Germinal center (tissue), 1 donor: ENCODE measurements at regions not wholly inside any gene's neighbourhood (a gene's known extent, or its start where the extent isn't known, plus 50 kb on each side); places are given as distances from the start of the nearest gene placed in this dataset.

Source experiments
- DNase-seq: peaks from one replicate; pipeline ENCODE4 v3.0.0; 2012; ENCODE audit warnings: mixed read lengths, low spot score

DNA sequence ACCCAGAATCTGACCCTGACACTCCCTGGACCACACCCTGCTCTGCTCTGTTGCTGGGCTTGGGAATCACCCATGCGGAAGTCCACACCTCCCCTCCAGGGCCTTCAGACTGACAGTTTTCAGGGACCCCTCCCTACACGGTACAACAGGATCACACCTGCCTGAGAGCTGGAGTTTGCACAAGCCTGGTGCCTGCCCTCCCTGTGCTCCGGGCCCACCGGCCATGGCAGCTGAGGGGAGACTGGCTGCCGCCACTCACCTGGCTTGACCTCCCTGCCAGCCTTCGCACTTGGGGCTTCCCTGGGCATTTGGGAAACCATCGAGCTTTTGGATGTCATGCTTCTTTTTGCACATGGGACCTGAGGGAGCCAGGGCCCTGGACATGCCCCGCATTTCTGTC, 95.9 kb upstream of the ANKRD34C start:
- DNase-seq = no peak

DNA sequence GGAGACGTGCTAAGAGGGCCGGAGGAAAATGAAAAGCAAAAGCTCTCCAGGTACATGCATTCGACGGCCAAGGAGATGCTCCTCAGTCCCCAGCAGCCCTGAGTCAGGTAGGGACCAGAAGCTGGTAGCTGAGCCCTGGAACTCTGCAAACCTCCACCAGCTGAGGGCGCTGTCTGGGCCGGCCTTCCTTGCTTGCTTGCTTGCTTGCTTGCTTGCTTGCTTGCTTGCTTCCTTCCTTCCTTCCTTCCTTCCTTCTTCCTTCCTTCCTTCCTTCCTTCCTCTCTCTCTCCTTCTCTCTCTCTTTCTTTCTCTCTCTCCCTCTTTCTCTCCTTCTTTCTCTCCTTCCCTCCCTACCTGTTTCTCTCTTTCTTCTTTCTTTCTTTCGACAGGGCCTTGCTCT, 94.6 kb upstream of the RASGRF1 start:
- no peak for DNase-seq

GRCh38 chr15:79184465-79184892, 93.9 kb upstream of the RASGRF1 start:
- DNase-seq = peak; percentile 83

DNA sequence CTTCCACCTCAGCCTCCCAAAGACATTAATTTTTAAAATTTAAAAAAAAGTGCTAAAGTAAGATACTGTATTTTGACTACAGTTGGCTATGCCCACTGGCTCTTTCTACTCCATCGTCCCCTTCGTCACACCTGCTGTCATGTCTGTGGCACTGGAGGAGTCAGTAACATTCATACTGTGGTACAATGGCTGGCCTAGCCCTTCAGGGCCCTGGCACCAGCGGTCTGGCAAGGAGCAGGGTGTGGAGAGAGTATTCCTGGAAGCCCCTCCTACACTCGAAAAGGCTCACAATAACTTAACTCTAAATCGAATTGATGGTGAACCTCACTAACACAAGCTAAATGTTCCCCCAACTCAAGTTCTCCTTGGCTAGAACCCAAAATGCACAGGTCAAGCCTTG, 89.7 kb upstream of the RASGRF1 start:
- DNase-seq = no peak

DNA sequence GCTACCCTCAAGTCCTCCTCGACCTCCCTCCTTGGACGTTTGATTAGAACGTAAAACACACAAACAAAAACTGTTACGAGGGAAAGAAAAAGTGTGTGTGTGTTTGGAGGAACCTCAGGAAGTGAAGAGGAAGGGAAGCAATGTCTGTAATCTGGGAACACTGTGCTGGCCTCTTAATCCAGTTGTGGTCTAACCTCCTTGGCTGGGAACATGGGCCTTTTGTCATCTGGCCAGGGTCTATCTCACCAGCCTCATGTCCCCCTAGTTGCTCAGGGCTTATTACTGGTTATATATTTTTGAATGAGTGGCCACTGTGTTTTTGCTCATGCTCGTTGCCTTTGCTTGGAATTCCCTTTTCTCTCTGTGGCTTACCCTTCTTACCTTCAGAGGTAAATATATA, 89.0 kb upstream of the RASGRF1 start:
- DNase-seq = no peak

DNA sequence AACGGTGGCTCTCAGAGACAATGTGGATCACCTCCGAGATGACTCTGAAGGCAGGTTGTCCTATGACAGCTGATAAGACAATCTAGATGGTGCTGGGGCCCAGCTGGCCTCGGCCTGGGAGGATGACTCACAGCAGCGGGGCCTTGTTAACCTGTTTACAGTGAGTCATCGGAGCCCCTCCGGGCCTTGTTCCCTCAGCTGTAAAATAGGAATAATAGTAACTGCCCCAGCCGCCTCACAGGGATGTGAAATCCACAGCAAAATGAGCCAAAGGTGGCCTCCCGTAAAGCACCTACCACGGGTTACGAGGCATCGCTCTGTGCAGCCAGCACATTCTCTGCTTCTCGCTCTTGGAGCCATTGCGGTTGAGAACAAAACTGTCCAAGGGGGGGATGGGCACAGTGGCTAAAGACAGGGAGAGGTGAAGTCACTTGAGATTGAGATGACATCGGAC, 88.6 kb upstream of the RASGRF1 start:
- DNase-seq = no peak

GRCh38 chr15:79178594-79178993, 88.0 kb upstream of the RASGRF1 start:
- DNase-seq = no peak

- DNase-seq = no peak
These were observed 85.6 kb upstream of the RASGRF1 start for GRCh38 chr15:79176151-79176550.

GRCh38 chr15:79172801-79173460, 82.4 kb upstream of the RASGRF1 start:
- DNase-seq = no peak

DNA sequence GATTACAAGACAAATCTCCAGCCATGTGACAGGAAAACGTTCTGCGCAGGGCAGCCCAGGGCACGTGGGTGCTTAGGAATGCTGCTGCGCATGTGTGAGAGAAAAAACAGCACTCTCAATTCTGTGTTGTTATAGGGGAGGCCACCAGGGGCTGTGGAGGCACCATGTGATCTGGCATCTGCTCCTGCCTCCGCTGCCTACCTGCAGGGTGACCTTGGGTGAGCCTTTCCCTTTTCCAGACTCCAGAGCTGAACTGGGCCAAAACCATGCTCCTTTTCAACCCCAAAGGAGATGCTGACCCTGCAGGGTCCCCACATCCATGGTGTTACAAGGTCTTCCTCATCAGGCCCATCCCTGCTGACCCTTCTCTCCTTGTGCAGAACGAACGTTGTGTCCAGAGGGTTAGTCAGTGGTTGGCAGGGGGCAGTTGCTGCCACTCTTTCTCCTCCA, 81.5 kb upstream of the RASGRF1 start:
- DNase-seq = no peak

- DNase-seq = no peak
These were observed 80.9 kb upstream of the RASGRF1 start for GRCh38 chr15:79171320-79172031.

GRCh38 chr15:79170256-79170664, 79.7 kb upstream of the RASGRF1 start:
- no peak for DNase-seq

- no peak for DNase-seq
These were observed 79.0 kb upstream of the RASGRF1 start for GRCh38 chr15:79169526-79170133.

DNA sequence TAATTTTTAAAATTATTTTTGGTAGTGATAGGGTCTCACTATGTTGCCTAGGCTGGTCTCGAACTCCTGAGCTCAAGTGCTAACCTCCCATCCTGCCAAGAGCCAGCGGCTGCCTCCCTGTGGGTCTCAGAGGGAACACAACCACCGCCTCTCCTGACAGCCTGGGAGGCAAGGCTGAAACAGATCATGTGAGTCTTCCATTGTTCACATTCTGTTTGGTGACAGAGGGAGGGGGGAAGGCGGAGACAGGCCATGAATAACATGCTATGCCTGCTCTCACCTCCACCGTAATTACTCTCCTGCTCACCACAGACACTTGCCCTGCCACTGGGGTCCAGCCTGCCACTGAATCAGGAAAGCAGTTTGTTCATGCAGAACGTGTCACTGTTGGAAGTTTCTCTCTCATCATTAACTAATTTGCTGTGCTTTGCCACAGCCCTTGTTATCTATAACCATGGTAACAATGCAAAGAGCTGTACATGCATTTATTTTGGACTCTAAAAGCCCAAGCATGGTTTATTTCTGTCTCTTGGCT, 78.4 kb upstream of the RASGRF1 start:
- no peak for DNase-seq

GRCh38 chr15:79167776-79168175, 77.2 kb upstream of the RASGRF1 start:
- DNase-seq = no peak

DNA sequence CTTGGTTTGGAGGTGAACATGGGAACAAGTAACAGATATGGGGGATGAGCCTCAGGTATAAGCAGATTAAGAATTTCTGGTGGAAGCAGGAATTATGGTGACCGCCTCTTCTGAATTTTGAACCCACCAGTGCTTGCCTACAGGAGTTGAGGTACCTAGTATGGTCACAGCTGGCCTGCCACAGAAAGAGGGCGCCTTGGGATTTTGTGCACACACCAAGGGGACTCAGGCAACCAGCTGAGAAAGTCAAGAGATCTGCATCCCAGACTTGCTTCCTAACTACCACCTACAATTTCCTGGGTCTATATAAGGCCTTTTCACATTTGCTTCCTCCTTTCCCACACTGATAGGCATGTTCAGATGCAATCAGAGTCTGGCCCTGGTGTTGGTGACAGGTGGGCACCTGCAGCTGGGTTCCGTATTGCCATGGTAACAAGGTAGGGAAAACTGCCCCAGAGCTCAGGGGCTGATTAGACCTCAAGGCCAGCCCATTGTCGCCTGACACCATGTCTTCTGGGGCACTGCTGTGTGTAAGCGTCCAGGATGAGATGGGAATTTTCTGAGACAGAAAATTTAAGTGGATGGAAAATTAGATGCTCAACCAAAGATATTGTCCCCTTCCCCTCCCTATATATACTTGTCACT, 75.9 kb upstream of the RASGRF1 start:
- no peak for DNase-seq

DNA sequence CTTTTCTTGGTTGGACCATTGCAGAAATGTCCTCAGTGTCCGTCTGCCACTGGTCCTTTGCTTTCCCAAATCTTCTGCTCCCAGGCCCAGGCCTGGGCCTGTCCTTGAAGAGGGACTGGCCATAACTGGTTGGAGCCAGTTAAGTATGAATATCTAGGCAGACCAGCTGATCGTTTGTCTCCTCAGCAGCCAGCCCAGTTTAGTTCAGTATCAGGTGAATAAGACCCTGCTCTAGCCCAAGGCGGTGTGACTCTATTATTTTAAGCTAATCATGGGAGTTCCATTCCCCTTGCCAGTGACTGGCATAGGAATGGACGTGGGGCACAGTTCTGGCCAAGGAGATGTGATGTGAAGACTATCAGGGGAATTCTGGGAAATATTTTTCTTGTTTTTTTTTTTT, 73.9 kb upstream of the RASGRF1 start:
- no peak for DNase-seq

- DNase-seq = no peak
These were observed 73.5 kb upstream of the RASGRF1 start for GRCh38 chr15:79164043-79164442.

DNA sequence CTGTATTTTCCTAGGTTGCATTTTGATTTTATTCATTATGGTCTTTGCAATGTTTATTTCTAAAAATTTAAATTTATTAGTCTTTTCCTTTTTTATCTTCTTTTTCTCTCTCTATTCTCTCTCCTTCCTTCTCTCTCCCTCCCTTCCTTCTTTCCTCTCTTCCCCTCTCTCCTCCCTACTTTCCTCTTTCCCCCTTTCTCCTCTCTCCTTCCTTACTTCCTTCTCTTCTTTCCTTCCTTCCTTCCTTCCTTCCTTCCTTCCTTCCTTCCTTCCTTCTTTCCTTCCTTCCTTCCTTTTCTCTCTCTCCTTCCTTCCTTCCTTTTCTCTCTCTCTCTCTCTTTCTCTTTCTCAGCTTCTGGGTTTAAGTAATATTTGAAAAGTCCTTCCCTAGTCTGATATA, 72.8 kb upstream of the RASGRF1 start:
- DNase-seq = no peak

GRCh38 chr15:79161837-79162508, 71.4 kb upstream of the RASGRF1 start:
- no peak for DNase-seq

DNA sequence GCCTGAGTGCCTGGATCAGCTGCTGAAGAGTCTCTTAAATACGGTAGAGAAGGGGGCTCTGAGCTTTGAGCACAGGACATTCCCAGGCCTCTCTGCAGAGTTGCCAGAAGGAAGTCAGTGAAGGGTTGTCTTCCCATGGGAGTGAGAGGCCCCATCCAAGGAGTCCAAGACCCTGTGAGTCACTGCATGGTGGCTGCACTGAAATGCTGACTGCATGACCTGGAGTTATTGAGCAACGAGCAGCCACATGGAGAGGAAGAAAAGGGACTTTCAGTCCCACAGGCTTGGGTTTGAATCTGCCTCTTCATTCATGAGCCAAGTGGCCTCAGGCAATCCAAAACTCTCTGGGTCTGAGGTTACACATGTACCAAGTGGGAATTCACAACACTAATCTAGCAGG, 69.6 kb upstream of the RASGRF1 start:
- DNase-seq = no peak
